Brain microvascular endothelial cell (primary cell): ENCODE measurements at regions not wholly inside any gene's neighbourhood (a gene's known extent, or its start where the extent isn't known, plus 50 kb on each side); places are given as distances from the start of the nearest gene placed in this dataset.
A peak's percentile ranks its signal among the peaks of the same experiment; 100 is the strongest.

Experiments
- DNase-seq: peaks from one replicate; pipeline ENCODE4 v3.0.0-alpha.2; 2020
- H3K27ac ChIP-seq: fragments of 250-450 bp; sonication (Bioruptor Pico); 2 replicates; pipeline ENCODE4 v1.5.1; 2020; ENCODE audit warnings: mild to moderate bottlenecking, moderate library complexity
- H3K27me3 ChIP-seq: fragments of 250-450 bp; sonication (Bioruptor Pico); replicated peaks from 2 replicates; pipeline ENCODE4 v1.5.1; 2020; ENCODE audit warnings: mild to moderate bottlenecking
- H3K36me3 ChIP-seq: fragments of 250-450 bp; sonication (Bioruptor Pico); replicated peaks from 2 replicates; pipeline ENCODE4 v1.5.1; 2020; ENCODE audit warnings: mild to moderate bottlenecking
- H3K4me3 ChIP-seq: 2 replicates; pipeline ENCODE4 v1.5.1; 2011; ENCODE audit warnings: low read depth, mild to moderate bottlenecking, control low read depth, low read length, moderate library complexity
- in situ Hi-C: cut with HindIII; loops from 2 replicates; pipeline ENCODE4 v1.10.0; 2017; ENCODE audit warnings: low sequenced_read_pairs, low pct_ligation_motif_present
- TF ChIP-seq, protein P1 (sequence below): IDR thresholded peaks from 2 replicates; pipeline ENCODE4 v1.5.1; 2011; ENCODE audit warnings: low read depth, mild to moderate bottlenecking, moderate library complexity, low read length, control low read depth, inconsistent platforms; ENCODE audit errors: missing control alignments

DNA sequence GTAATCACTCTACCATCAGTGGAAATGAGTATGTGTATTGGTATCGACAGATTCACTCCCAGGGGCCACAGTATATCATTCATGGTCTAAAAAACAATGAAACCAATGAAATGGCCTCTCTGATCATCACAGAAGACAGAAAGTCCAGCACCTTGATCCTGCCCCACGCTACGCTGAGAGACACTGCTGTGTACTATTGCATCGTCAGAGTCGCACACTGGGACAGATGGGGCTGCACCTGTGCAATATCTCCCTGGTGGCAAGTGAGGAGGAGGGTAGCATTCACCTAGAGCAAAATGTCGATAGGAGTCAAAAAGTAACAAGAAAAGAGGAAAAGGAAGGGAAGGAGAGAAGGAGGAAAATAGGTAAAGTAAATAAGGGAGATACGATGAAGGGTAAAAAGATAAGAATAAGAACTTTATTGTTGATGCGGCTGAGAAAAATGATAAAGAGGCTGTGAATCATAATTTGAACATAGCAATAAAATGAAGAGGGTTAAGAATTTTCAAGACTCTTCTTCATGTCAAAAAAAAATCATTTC lies 450.5 kb upstream of the OR4E1 start:
- TF ChIP-seq, protein P1, sequence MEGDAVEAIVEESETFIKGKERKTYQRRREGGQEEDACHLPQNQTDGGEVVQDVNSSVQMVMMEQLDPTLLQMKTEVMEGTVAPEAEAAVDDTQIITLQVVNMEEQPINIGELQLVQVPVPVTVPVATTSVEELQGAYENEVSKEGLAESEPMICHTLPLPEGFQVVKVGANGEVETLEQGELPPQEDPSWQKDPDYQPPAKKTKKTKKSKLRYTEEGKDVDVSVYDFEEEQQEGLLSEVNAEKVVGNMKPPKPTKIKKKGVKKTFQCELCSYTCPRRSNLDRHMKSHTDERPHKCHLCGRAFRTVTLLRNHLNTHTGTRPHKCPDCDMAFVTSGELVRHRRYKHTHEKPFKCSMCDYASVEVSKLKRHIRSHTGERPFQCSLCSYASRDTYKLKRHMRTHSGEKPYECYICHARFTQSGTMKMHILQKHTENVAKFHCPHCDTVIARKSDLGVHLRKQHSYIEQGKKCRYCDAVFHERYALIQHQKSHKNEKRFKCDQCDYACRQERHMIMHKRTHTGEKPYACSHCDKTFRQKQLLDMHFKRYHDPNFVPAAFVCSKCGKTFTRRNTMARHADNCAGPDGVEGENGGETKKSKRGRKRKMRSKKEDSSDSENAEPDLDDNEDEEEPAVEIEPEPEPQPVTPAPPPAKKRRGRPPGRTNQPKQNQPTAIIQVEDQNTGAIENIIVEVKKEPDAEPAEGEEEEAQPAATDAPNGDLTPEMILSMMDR, result no peak
- no peaks in the 10 kb centered on the region for H3K27me3 ChIP-seq
- in situ Hi-C loops, result no loop called here
- no peak for DNase-seq
- H3K27ac ChIP-seq, result no peak overlapping the region
- no peaks in the 10 kb centered on the region for H3K36me3 ChIP-seq
- no peak overlapping the region for H3K4me3 ChIP-seq

DNA sequence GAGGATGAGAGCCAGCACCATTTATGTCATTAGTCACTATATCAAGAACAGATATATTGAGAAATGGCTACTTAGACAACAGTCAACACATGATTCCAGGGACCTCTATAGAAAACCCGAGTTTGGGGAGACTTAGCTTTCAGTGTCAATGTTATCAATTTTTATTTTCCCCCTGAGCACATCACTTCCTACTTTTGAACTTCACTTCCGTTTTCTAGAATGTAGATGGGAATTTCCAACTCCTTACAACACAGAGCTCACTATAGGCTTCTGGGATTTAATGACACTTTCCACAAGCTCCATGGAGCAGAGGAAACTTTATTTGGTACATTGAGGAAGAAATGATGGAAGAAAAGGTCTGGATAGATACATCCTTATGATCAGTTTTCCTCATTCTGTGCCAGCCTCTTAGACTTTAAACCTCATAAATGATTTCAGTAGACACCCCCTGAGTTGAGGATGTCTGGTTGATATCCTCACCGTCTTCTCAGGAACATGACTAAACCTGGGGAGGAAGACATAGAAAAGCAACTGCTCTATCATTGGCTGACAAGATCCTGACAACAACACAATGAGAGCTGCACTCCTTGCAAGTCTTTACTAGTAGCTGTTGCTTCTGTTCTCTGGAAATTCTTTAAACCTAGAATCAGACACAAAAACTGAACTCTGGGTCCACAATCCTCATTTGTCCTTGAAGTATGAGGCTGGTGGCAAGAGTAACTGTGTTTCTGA lies 449.4 kb upstream of the OR4E1 start:
- TF ChIP-seq, protein P1, result no peak
- in situ Hi-C loops, result no loop called here
- DNase-seq, result no peak
- H3K27ac ChIP-seq, result no peak overlapping the region
- no peaks in the 10 kb centered on the region for H3K27me3 ChIP-seq
- no peak overlapping the region for H3K4me3 ChIP-seq
- no peaks in the 10 kb centered on the region for H3K36me3 ChIP-seq

DNA sequence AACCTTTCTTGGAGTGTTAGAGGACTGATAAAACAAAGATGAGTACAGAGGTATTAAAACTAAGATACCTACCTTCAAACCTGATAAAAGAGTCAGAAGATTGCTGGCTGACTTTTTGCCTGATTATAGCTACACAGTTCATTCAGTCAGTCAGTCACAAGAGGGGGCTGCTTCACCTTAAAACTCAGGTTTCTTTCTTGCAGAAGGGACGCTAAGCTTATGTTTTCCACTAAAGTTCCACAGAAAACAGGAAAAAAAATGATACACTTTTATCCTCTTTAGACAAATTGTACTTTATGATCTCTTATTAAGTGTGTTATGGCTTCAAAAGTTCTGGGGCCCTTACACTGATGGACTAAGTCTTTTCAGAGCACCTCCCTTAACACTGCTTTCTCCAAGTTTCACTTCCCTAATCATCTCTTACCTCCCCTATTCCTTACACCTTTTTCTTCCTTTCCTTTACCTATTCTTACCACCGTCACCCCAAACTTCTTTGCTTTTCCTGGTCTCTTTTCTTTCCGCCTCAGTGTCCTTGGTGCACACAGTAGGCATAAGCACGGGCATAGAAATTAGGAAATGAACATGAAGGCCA lies 448.7 kb upstream of the OR4E1 start:
- peak; percentile 22 for DNase-seq
- no peak overlapping the region for H3K4me3 ChIP-seq
- no peak overlapping the region for H3K27ac ChIP-seq
- H3K36me3 ChIP-seq, result no peaks in the 10 kb centered on the region
- TF ChIP-seq, protein P1, result peak; percentile 41
- no peaks in the 10 kb centered on the region for H3K27me3 ChIP-seq
- in situ Hi-C loops, result no loop called here

DNA sequence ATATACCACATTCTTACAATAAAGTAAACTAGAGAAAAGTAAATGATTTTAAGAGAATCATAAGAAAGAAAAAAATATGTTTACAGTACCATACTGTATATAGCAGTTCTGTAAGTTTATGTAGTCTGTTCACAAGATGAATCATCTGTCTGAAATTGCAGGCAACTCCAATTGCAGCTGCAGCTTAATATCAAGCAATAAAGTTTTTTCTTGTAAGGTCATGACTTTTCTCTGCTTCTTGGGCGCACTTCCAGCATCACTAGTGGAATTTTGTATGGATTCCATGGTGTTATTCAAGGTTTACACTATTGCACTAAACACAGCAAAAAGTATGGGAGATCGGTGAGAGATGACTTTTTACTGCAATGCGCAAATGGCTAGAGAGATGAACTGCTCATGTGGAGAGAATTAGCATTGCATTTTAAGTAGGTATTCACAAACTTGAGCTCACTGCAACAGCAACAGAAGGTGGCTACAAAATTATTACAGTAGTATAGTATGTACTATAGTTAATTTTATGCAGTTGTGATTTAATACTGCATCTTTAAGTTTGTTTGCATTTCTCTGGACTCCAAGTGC lies 445.4 kb upstream of the OR4E1 start:
- TF ChIP-seq, protein P1, result no peak
- H3K27ac ChIP-seq, result no peak overlapping the region
- no peak overlapping the region for H3K4me3 ChIP-seq
- no peaks in the 10 kb centered on the region for H3K27me3 ChIP-seq
- no peaks in the 10 kb centered on the region for H3K36me3 ChIP-seq
- peak; percentile 53 for DNase-seq
- in situ Hi-C loops, result no loop called here

DNA sequence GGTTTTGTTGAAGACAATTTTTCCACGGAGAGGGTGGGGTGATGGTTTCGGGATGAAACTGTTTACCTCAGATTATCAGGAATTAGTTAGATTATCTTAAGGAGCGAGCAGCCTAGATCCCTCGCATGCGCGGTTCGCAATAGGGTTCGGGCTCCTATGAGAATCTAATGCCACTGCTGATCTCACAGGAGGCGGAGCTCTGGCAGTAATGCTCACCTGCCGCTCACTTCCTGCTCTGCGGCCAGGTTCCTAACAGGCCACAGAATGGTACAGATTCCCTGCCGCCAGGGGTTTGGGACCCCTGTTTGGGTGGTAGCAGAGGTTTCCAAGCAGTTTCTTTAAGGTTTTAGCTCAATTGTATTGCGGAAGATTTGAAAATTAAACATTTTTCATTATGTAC lies 439.8 kb upstream of the OR4E1 start:
- in situ Hi-C loops, result no loop called here
- no peak overlapping the region for H3K4me3 ChIP-seq
- TF ChIP-seq, protein P1, result no peak
- H3K27ac ChIP-seq, result no peak overlapping the region
- no peaks in the 10 kb centered on the region for H3K27me3 ChIP-seq
- H3K36me3 ChIP-seq, result no peaks in the 10 kb centered on the region
- no peak for DNase-seq
